ENCODE measurements at regions not wholly inside any gene's neighbourhood (a gene's known extent, or its start where the extent isn't known, plus 50 kb on each side); places are given as distances from the start of the nearest gene placed in this dataset.

GRCh38 chr10:116792817-116793216 lies 50.5 kb upstream of the HSPA12A start:
- no peak for DNase-seq (ENCODE audit: low read depth, low spot score)

DNA sequence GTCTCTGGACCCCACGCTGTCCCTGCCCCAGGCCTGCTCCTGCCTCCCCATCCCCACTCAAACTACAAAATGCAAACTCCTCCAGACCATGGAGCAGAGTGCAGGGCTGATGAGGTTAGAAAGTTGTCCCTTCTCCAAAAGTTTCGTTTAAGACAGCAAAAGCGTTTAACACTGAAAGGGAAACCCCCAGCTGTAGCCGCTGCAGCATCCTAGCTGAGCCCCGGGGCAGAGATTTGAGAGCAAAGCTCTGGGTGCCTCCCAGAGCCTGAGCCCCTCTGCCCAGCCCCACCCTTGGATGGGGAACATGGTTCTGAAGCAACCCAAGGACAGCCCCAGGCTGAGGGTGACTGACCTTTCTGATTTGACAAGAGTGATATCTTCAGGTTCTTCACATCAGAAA lies 52.8 kb upstream of the ENO4 start:
- DNase-seq (ENCODE audit: low read depth, low spot score), result no peak

- peak; percentile 27 for DNase-seq (ENCODE audit: low read depth, low spot score)
Measured at GRCh38 chr10:116796910-116797513, 52.3 kb upstream of the ENO4 start.

- DNase-seq (ENCODE audit: low read depth, low spot score), result no peak
Measured at GRCh38 chr10:116798859-116799258, 50.4 kb upstream of the ENO4 start.
